Hepatocyte (in vitro differentiated cells): ENCODE measurements at regions not wholly inside any gene's neighbourhood (a gene's known extent, or its start where the extent isn't known, plus 50 kb on each side); places are given as distances from the start of the nearest gene placed in this dataset.

Experiments
- DNase-seq: peaks from one replicate; pipeline ENCODE4 v3.0.0-alpha.2; 2016; ENCODE audit warnings: low spot score
- H2AFZ ChIP-seq: fragments of 200-600 bp; sonication (generic); 2 replicates; pipeline ENCODE4 v1.6.0; 2016; ENCODE audit warnings: antibody characterized with exemption, mild to moderate bottlenecking
- H3K27ac ChIP-seq: fragments of 200-600 bp; sonication (generic); 2 replicates; pipeline ENCODE4 v1.5.1; 2016; ENCODE audit warnings: mild to moderate bottlenecking
- H3K27me3 ChIP-seq: fragments of 200-600 bp; sonication (generic); 2 replicates; pipeline ENCODE4 v1.6.1; 2016
- H3K36me3 ChIP-seq: fragments of 200-600 bp; sonication (generic); replicated peaks from 2 replicates; pipeline ENCODE4 v1.5.1; 2016; ENCODE audit warnings: low read depth; ENCODE audit not compliant: insufficient read depth
- H3K4me1 ChIP-seq: fragments of 200-600 bp; sonication (generic); 2 replicates; pipeline ENCODE4 v1.5.1; 2016; ENCODE audit warnings: mild to moderate bottlenecking, moderate library complexity; ENCODE audit not compliant: insufficient read depth
- H3K4me2 ChIP-seq: fragments of 200-600 bp; sonication (generic); 2 replicates; pipeline ENCODE4 v1.6.0; 2016
- H3K4me3 ChIP-seq: fragments of 200-600 bp; sonication (generic); 2 replicates; pipeline ENCODE4 v1.5.1; 2016; ENCODE audit warnings: mild to moderate bottlenecking
- H3K79me2 ChIP-seq: fragments of 200-600 bp; sonication (generic); 2 replicates; pipeline ENCODE4 v1.6.0; 2017; ENCODE audit warnings: mild to moderate bottlenecking
- H3K9me2 ChIP-seq: fragments of 200-600 bp; sonication (generic); replicated peaks from 2 replicates; pipeline ENCODE4 v1.6.0; 2017; ENCODE audit warnings: mild to moderate bottlenecking; ENCODE audit not compliant: insufficient read depth
- H3K9me3 ChIP-seq: fragments of 200-600 bp; sonication (generic); 2 replicates; pipeline ENCODE4 v1.5.1; 2016; ENCODE audit warnings: low read depth, mild to moderate bottlenecking
- H4K20me1 ChIP-seq: fragments of 200-600 bp; sonication (generic); 2 replicates; pipeline ENCODE4 v1.6.0; 2016; ENCODE audit warnings: mild to moderate bottlenecking; ENCODE audit not compliant: insufficient read depth, poor library complexity, severe bottlenecking
- CTCF ChIP-seq: fragments of 200-600 bp; sonication (generic); IDR thresholded peaks from 2 replicates; pipeline ENCODE4 v1.5.1; 2016; ENCODE audit warnings: antibody characterized with exemption, mild to moderate bottlenecking; ENCODE audit not compliant: poor library complexity
- EZH2 ChIP-seq: fragments of 200-600 bp; sonication (generic); IDR thresholded peaks from 2 replicates; pipeline ENCODE4 v1.6.1; 2016; ENCODE audit warnings: antibody characterized with exemption, mild to moderate bottlenecking, borderline replicate concordance
- EZH2phosphoT487 ChIP-seq: fragments of 200-600 bp; sonication (generic); IDR thresholded peaks from one replicate; pipeline ENCODE4 v1.6.1; 2018; ENCODE audit warnings: antibody characterized with exemption, mild to moderate bottlenecking, low read depth, moderate library complexity; ENCODE audit not compliant: unreplicated experiment, severe bottlenecking
- WGBS: methylation state at CpG from one replicate; pipeline ENCODE4 v1.1.6; 2016; ENCODE audit warnings: low lambda C conversion rate; ENCODE audit errors: missing lambda C conversion rate; 5-methylcytosine and 5-hydroxymethylcytosine counted together

- Histone ChIP-seq H3K4me2 (no peak overlapping the region), H3K9me3 (no peaks in the 10 kb centered on the region), H3K27me3 (no peaks in the 10 kb centered on the region), H3K4me1 (no peaks in the 10 kb centered on the region), H3K9me2 (no peaks in the 10 kb centered on the region), H3K79me2 (no peaks in the 10 kb centered on the region), H4K20me1 (no peaks in the 10 kb centered on the region), H3K36me3 (no peaks in the 10 kb centered on the region), H2AFZ (no peak overlapping the region), H3K27ac (no peak overlapping the region), H3K4me3 (no peak overlapping the region)
- 91% methylated on average over 2 of the region's 2 CpGs for WGBS
- TF ChIP-seq EZH2 (no peak), CTCF (no peak), EZH2phosphoT487 (no peak)
- no peak for DNase-seq
Measured at GRCh38 chr2:13572466-13572865, 855.7 kb downstream of the TRIB2 start.

DNA sequence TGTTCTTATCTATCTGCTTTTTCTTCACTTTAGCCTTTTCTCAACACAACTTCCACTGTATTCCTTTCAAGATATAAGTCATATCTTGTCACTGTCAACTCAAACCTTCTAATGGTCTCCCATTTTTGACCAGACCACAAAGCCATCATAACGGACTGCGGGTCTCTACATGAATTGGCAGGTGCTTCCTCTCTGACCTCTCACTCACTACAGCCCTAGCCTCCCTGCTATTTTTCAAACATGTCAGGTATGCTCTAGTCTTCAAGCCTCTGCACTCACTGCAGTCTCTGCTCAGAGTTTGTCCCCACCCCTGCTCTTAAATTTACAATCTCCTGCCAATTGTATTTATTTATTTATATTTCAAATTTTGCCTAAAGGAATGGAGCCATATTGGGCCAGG is 858.1 kb downstream of the TRIB2 start:
- H3K4me1 ChIP-seq = no peaks in the 10 kb centered on the region
- no peak overlapping the region for H3K27ac ChIP-seq
- no peaks in the 10 kb centered on the region for H4K20me1 ChIP-seq
- 96% methylated on average over 2 of the region's 2 CpGs for WGBS
- no peaks in the 10 kb centered on the region for H3K79me2 ChIP-seq
- no peak for DNase-seq
- H3K9me2 ChIP-seq = no peaks in the 10 kb centered on the region
- TF ChIP-seq EZH2 = no peak
- no peak for TF ChIP-seq CTCF
- no peaks in the 10 kb centered on the region for H3K36me3 ChIP-seq
- H3K4me3 ChIP-seq = no peak overlapping the region
- H3K4me2 ChIP-seq = no peak overlapping the region
- no peaks in the 10 kb centered on the region for H3K9me3 ChIP-seq
- no peaks in the 10 kb centered on the region for H3K27me3 ChIP-seq
- H2AFZ ChIP-seq = no peak overlapping the region

DNA sequence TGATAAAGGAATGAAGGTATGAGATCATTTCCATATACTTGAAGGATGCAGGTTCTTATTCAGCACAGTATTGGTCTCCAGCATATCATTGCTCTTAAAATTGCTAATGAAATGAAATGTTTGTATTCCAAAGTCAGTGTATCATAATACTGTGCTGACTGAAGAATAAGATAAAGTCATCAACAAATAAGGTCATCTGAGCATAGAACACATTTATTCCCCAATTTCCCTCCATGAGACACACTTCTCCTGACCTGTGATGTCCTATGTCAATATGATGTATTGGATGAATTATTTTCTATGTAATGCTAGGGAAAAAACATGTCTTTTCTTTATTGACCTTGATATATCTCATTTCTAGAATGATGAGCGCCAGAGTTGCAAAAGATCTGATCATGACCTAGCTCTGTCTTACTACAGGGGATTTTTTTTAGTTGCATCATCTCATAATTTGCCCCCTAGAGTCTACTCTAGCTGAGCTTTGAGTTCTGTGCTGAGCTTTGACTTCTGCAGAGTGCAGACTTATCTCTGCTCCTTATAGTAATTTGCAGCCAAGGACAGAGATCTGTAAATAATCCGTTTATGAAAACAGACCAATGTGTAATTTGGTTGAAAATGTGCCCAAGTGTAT is 859.8 kb downstream of the TRIB2 start:
- no peaks in the 10 kb centered on the region for H3K9me2 ChIP-seq
- 64% methylated on average over 2 of the region's 2 CpGs for WGBS
- TF ChIP-seq EZH2phosphoT487 (no peak), CTCF (no peak), EZH2 (no peak)

GRCh38 chr2:13578547-13578946 is 861.8 kb downstream of the TRIB2 start:
- H3K79me2 ChIP-seq = no peaks in the 10 kb centered on the region
- DNase-seq = no peak
- whole genome bisulfite sequencing = 50% methylated on average over 1 of the region's 1 CpG
- H2AFZ ChIP-seq = no peak overlapping the region
- H3K4me1 ChIP-seq = no peaks in the 10 kb centered on the region
- no peaks in the 10 kb centered on the region for H3K9me3 ChIP-seq
- H4K20me1 ChIP-seq = no peaks in the 10 kb centered on the region
- no peaks in the 10 kb centered on the region for H3K9me2 ChIP-seq
- TF ChIP-seq EZH2 (no peak), EZH2phosphoT487 (no peak), CTCF (no peak)
- no peak overlapping the region for H3K27ac ChIP-seq
- H3K27me3 ChIP-seq = no peaks in the 10 kb centered on the region
- H3K4me3 ChIP-seq = no peak overlapping the region
- H3K4me2 ChIP-seq = no peak overlapping the region
- H3K36me3 ChIP-seq = no peaks in the 10 kb centered on the region

More for the DNA sequence above, 859.8 kb downstream of the TRIB2 start:
- no peaks in the 10 kb centered on the region for H3K4me1 ChIP-seq
- H3K27ac ChIP-seq = no peak overlapping the region
- DNase-seq = no peak
- H3K4me3 ChIP-seq = no peak overlapping the region
- no peaks in the 10 kb centered on the region for H3K36me3 ChIP-seq
- H2AFZ ChIP-seq = no peak overlapping the region
- H3K27me3 ChIP-seq = no peaks in the 10 kb centered on the region
- H3K9me3 ChIP-seq = no peaks in the 10 kb centered on the region
- no peak overlapping the region for H3K4me2 ChIP-seq
- no peaks in the 10 kb centered on the region for H3K79me2 ChIP-seq
- no peaks in the 10 kb centered on the region for H4K20me1 ChIP-seq
